HL-60 (cell line): ENCODE measurements at regions not wholly inside any gene's neighbourhood (a gene's known extent, or its start where the extent isn't known, plus 50 kb on each side); places are given as distances from the start of the nearest gene placed in this dataset.

Source experiments
- CTCF ChIP-seq: IDR thresholded peaks from one replicate; pipeline ENCODE4 v1.5.1; 2011; ENCODE audit warnings: low read length, control low read depth, inconsistent platforms; ENCODE audit not compliant: insufficient read depth
- GABPA ChIP-seq: IDR thresholded peaks from 2 replicates; pipeline ENCODE4 v1.6.1; 2012; ENCODE audit warnings: low read depth
- POLR2AphosphoS5 ChIP-seq: IDR thresholded peaks from 2 replicates; pipeline ENCODE4 v1.6.1; 2012; ENCODE audit warnings: low read depth
- REST ChIP-seq: IDR thresholded peaks from 2 replicates; pipeline ENCODE4 v1.6.1; 2012; ENCODE audit warnings: low read depth; ENCODE audit not compliant: insufficient replicate concordance
- SPI1 ChIP-seq: IDR thresholded peaks from 2 replicates; pipeline ENCODE4 v1.6.1; 2012; ENCODE audit warnings: low read depth, mild to moderate bottlenecking, borderline replicate concordance

- no peak for TF ChIP-seq CTCF
- no peak for TF ChIP-seq POLR2AphosphoS5
- TF ChIP-seq REST, result no peak
- no peak for TF ChIP-seq SPI1
- no peak for TF ChIP-seq GABPA
Observed at GRCh38 chr9:82651474-82651873, 411.5 kb downstream of the RASEF start.
